Mucosa of descending colon (tissue), 3 donors: ENCODE measurements at regions not wholly inside any gene's neighbourhood (a gene's known extent, or its start where the extent isn't known, plus 50 kb on each side); places are given as distances from the start of the nearest gene placed in this dataset.

ENCODE experiments used
- ATAC-seq: fragments of 200-7000 bp; cut with Tn5 transposase; one replicate; pipeline ENCODE4 v1.9.1; 2020; ENCODE audit warnings: mild to moderate bottlenecking, moderate library complexity
- DNase-seq, 3 donors: peaks; one replicate each; pipeline ENCODE4 v3.0.0-alpha.2; 2020
- H3K36me3 ChIP-seq: fragments of 200-600 bp; one replicate; pipeline ENCODE4 v1.8.0; 2021; ENCODE audit warnings: low read depth, mild to moderate bottlenecking
- H3K4me1 ChIP-seq: fragments of 200-600 bp; one replicate; pipeline ENCODE4 v1.8.0; 2021; ENCODE audit warnings: low read depth, mild to moderate bottlenecking
- H3K4me3 ChIP-seq: fragments of 200-600 bp; one replicate; pipeline ENCODE4 v1.8.0; 2021; ENCODE audit warnings: mild to moderate bottlenecking
- H3K9me3 ChIP-seq: fragments of 200-600 bp; one replicate; pipeline ENCODE4 v1.8.0; 2021; ENCODE audit warnings: mild to moderate bottlenecking
- CTCF ChIP-seq: fragments of 200-600 bp; IDR thresholded peaks from one replicate; pipeline ENCODE4 v1.8.0; 2022; ENCODE audit warnings: antibody characterized with exemption, mild to moderate bottlenecking
- intact Hi-C, 2 donors: fragments of 100-400 bp; cut with DNase I in 1 of 2; cut with micrococcal nuclease in 1 of 2; formaldehyde crosslinking; loops; one replicate each; pipeline versions ENCODE4 v1.11.0 to v1.11.1; 2022; cut with DNase I, micrococcal nuclease
- donor health status: DM: no; HTN: no; CAD: no; lungs with moderate emphysema.
- donor health status: DM: no; HTN: no; CAD: no.
- donor health status: DM: no; HTN: yes; CAD: no.

GRCh38 chr9:94169968-94170367 lies 85.7 kb downstream of the PTPDC1 start:
- intact Hi-C loops: no loop called here
- no peaks in the 10 kb centered on the region for H3K9me3 ChIP-seq
- no peak for ATAC-seq
- peaks cover 64% of the 10 kb centered on the region for H3K4me1 ChIP-seq
- TF ChIP-seq CTCF: no peak
- peaks cover 4% of the 10 kb centered on the region for H3K36me3 ChIP-seq
- DNase-seq: no peak
- H3K4me3 ChIP-seq: no peak overlapping the region

DNA sequence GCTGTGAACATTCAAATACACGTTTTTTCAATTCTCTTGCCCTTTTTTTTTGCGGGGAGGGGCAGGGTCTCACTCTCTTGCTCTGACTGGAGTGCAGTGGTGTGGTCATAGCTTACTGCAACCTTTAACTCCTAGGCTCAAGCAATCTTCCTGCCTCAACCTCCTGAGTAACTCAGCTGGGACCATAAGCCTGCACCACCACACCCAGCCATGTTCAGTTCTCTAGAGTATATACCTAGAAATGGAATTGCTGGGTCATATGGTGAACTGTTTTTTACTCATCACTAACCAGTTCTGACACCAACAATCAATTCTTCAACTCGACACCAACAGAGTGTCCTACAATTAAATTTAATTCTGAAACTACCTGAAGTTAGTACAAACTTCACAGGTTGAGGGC lies 85.5 kb upstream of the ZNF169 start:
- no peaks in the 10 kb centered on the region for H3K36me3 ChIP-seq
- no peaks in the 10 kb centered on the region for H3K9me3 ChIP-seq
- ATAC-seq (peak; percentile 32), DNase-seq (no peak)
- no peak overlapping the region for H3K4me3 ChIP-seq
- H3K4me1 ChIP-seq: peaks cover 61% of the 10 kb centered on the region
- TF ChIP-seq CTCF: no peak
- intact Hi-C loops: no loop called here

- no peak for TF ChIP-seq CTCF
- Histone ChIP-seq H3K36me3 (no peaks in the 10 kb centered on the region), H3K4me3 (no peak overlapping the region), H3K9me3 (no peaks in the 10 kb centered on the region), H3K4me1 (peaks cover 55% of the 10 kb centered on the region)
- DNase-seq (no peak), ATAC-seq (no peak)
- intact Hi-C loops: no loop called here
Measured at GRCh38 chr9:94174164-94174563, 84.9 kb upstream of the ZNF169 start.

GRCh38 chr9:94175669-94176068 lies 83.4 kb upstream of the ZNF169 start:
- Histone ChIP-seq H3K36me3 (no peaks in the 10 kb centered on the region), H3K4me1 (peaks cover 42% of the 10 kb centered on the region), H3K9me3 (no peaks in the 10 kb centered on the region), H3K4me3 (no peak overlapping the region)
- ATAC-seq (peak; percentile 36), DNase-seq (no peak)
- no peak for TF ChIP-seq CTCF
- intact Hi-C loops: no loop called here

GRCh38 chr9:94176608-94177007 lies 82.5 kb upstream of the ZNF169 start:
- no peak overlapping the region for H3K4me3 ChIP-seq
- intact Hi-C loops: no loop called here
- DNase-seq (peak in 1 of 3 donors; percentile 46), ATAC-seq (peak; percentile 84)
- H3K9me3 ChIP-seq: no peaks in the 10 kb centered on the region
- H3K4me1 ChIP-seq: peaks cover 34% of the 10 kb centered on the region
- H3K36me3 ChIP-seq: no peaks in the 10 kb centered on the region
- no peak for TF ChIP-seq CTCF

DNA sequence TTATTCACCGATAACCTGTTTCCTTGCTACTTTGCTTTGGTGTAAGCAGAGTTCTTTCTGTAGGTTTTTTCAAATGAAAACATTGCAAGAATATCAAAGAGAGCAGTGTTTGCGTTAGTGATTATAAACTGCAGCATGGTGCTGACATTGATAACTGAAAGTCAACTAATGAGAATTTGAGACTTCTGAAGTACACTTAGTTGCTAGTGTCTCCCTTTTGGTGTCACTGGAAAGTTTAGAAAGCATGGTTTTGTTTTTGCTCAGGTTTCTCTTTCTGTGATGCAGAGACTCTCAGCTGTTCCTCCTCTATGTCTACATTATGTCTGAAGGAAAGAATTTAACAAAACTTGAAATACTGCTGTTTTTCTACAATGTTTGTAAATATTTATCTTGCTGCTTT lies 80.2 kb upstream of the ZNF169 start:
- peaks cover 22% of the 10 kb centered on the region for H3K4me1 ChIP-seq
- H3K36me3 ChIP-seq: no peaks in the 10 kb centered on the region
- DNase-seq (no peak), ATAC-seq (no peak)
- H3K4me3 ChIP-seq: no peak overlapping the region
- H3K9me3 ChIP-seq: no peaks in the 10 kb centered on the region
- TF ChIP-seq CTCF: no peak
- intact Hi-C loops: no loop called here
